ENCODE measurements at regions not wholly inside any gene's neighbourhood (a gene's known extent, or its start where the extent isn't known, plus 50 kb on each side); places are given as distances from the start of the nearest gene placed in this dataset.

- H3K9ac ChIP-seq = no peak overlapping the region
- no peaks in the 10 kb centered on the region for H3K4me1 ChIP-seq (ENCODE audit: control insufficient read depth in 1 of 2, insufficient read depth in 2 of 2, low read depth in 1 of 2, low read length in 1 of 2)
- H3K27ac ChIP-seq (ENCODE audit: low read depth in 2 of 2, low read length in 1 of 2) = no peak overlapping the region
- no peaks in the 10 kb centered on the region for H3K36me3 ChIP-seq (replicated peaks in 1 of 2; ENCODE audit: control insufficient read depth in 1 of 2, insufficient read depth in 2 of 2, low read length in 1 of 2)
- no peaks in the 10 kb centered on the region for H3K9me3 ChIP-seq
- H3K79me2 ChIP-seq (ENCODE audit: insufficient read depth) = no peaks in the 10 kb centered on the region
- H3K4me3 ChIP-seq (ENCODE audit: low read depth in 2 of 2, low read length in 1 of 2) = no peak overlapping the region
- H2AFZ ChIP-seq (ENCODE audit: low read depth) = no peak overlapping the region
- H3F3A ChIP-seq (replicated peaks; ENCODE audit: insufficient read depth) = no peaks in the 10 kb centered on the region
- TF ChIP-seq MAX (IDR thresholded peaks at IDR 0.05; ENCODE audit: low read depth) = no peak
- TF ChIP-seq NRF1 (IDR thresholded peaks at IDR 0.05; ENCODE audit: low read depth, low read length) = no peak
- no peak for TF ChIP-seq MEF2A (IDR thresholded peaks at IDR 0.05; ENCODE audit: borderline replicate concordance, low read depth)
- TF ChIP-seq USF1 (IDR thresholded peaks at IDR 0.05; ENCODE audit: borderline replicate concordance, low read depth) = no peak
- TF ChIP-seq JUND (IDR thresholded peaks at IDR 0.05) = no peak
- TF ChIP-seq CTCF (IDR thresholded peaks at IDR 0.05) = no peak
- TF ChIP-seq IRF3 (IDR thresholded peaks at IDR 0.05; ENCODE audit: low read depth, low read length) = no peak
- TF ChIP-seq ELF1 (IDR thresholded peaks at IDR 0.05) = no peak
- no peaks in the 10 kb centered on the region; the same call in 1 of the 2 replicates for H3K27me3 ChIP-seq (ENCODE audit: insufficient read depth)
- ChIA-PET POLR2A (no interaction called here), CTCF (interaction anchor here (0.8 to 18.4 kb wide), 3 partner anchors 157 to 299 kb away, joined by 3 to 607 read pairs (median 4); no protein-coding TSS in a partner anchor)
- WGBS (ENCODE audit: low lambda C conversion rate) = 80% methylated on average over 6 of the region's 6 CpGs
- H4K20me1 ChIP-seq (ENCODE audit: insufficient read depth) = no peaks in the 10 kb centered on the region
- DNase-seq = no peak
- no peaks in the 10 kb centered on the region for H3K9me2 ChIP-seq
- H3K4me2 ChIP-seq = no peak overlapping the region
Measured at GRCh38 chr1:43077273-43077672, 94.8 kb downstream of the EBNA1BP2 start.

GRCh38 chr1:43074709-43075108 is 97.4 kb downstream of the EBNA1BP2 start:
- CTCF ChIA-PET = interaction anchor here (0.6 to 18.4 kb wide), 20 partner anchors 10 to 564 kb away, joined by 3 to 607 read pairs (median 12); partner anchors contain the start of genes C1orf50, P3H1 and TMEM269

More at GRCh38 chr1:43074709-43075108, 97.4 kb downstream of the EBNA1BP2 start:
- no peak overlapping the region for H3K27ac ChIP-seq (ENCODE audit: low read depth in 2 of 2, low read length in 1 of 2)
- H3F3A ChIP-seq (replicated peaks; ENCODE audit: insufficient read depth) = no peaks in the 10 kb centered on the region
- TF ChIP-seq TAF1 (IDR thresholded peaks at IDR 0.05; ENCODE audit: borderline replicate concordance, low read depth, low read length) (no peak), FOXJ3 (CRISPR knock-in tag; IDR thresholded peaks at IDR 0.05) (no peak), TCF12 (IDR thresholded peaks at IDR 0.05) (no peak), USF2 (IDR thresholded peaks at IDR 0.05; ENCODE audit: borderline replicate concordance, low read depth, low read length) (no peak), JUND (IDR thresholded peaks at IDR 0.05) (no peak)
- peaks cover 0 to 2% of the 10 kb centered on the region in 2 experiments; a peak in 1 of 4 replicates for H3K4me1 ChIP-seq (ENCODE audit: control insufficient read depth in 1 of 2, insufficient read depth in 2 of 2, low read depth in 1 of 2, low read length in 1 of 2)
- no peaks in the 10 kb centered on the region for H3K36me3 ChIP-seq (replicated peaks in 1 of 2; ENCODE audit: control insufficient read depth in 1 of 2, insufficient read depth in 2 of 2, low read length in 1 of 2)
- POLR2A ChIA-PET = interaction anchor here (3.1 kb wide), 1 partner anchor 151 kb away, joined by 22 read pairs; no protein-coding TSS in a partner anchor
- no peaks in the 10 kb centered on the region for H4K20me1 ChIP-seq (ENCODE audit: insufficient read depth)
- WGBS (ENCODE audit: low lambda C conversion rate) = 66% methylated on average over 2 of the region's 2 CpGs
- no peak overlapping the region for H3K4me2 ChIP-seq
- H3K9me2 ChIP-seq = no peaks in the 10 kb centered on the region
- H3K9me3 ChIP-seq = no peaks in the 10 kb centered on the region
- H3K27me3 ChIP-seq (ENCODE audit: insufficient read depth) = no peaks in the 10 kb centered on the region
- no peak overlapping the region for H3K4me3 ChIP-seq (ENCODE audit: low read depth in 2 of 2, low read length in 1 of 2)
- no peak for DNase-seq
- no peak overlapping the region for H2AFZ ChIP-seq (ENCODE audit: low read depth)
- no peak overlapping the region for H3K9ac ChIP-seq
- no peaks in the 10 kb centered on the region for H3K79me2 ChIP-seq (ENCODE audit: insufficient read depth)

All from SK-N-SH (cell line).